ENCODE measurements at regions not wholly inside any gene's neighbourhood (a gene's known extent, or its start where the extent isn't known, plus 50 kb on each side); places are given as distances from the start of the nearest gene placed in this dataset.

GRCh38 chr14:104307627-104308401, 169.4 kb downstream of the KIF26A start:
- TF ChIP-seq CTCF (conservative IDR thresholded peaks at IDR 0.05; ENCODE audit: low read depth, low read length) (no peak), EZH2 (IDR thresholded peaks at IDR 0.05; ENCODE audit: borderline replicate concordance, low read depth, low read length, poor library complexity, severe bottlenecking) (no peak)
